Stimulated activated CD4-positive, alpha-beta T cell treated with anti-CD3 and anti-CD28 coated beads, Interleukin-1b, Interleukin-23, amount 100 ng/mL, for 24 hours (primary cell): ENCODE measurements at regions not wholly inside any gene's neighbourhood (a gene's known extent, or its start where the extent isn't known, plus 50 kb on each side); places are given as distances from the start of the nearest gene placed in this dataset.

Source experiments
- DNase-seq, 4 experiments: peaks; one replicate each; pipeline ENCODE4 v3.0.0-alpha.2; 2020; ENCODE audit warnings: low read depth in 4 of 4, low spot score in 1 of 4

GRCh38 chr5:6806668-6807067, 93.4 kb downstream of the TENT4A start:
- DNase-seq: no peak

DNA sequence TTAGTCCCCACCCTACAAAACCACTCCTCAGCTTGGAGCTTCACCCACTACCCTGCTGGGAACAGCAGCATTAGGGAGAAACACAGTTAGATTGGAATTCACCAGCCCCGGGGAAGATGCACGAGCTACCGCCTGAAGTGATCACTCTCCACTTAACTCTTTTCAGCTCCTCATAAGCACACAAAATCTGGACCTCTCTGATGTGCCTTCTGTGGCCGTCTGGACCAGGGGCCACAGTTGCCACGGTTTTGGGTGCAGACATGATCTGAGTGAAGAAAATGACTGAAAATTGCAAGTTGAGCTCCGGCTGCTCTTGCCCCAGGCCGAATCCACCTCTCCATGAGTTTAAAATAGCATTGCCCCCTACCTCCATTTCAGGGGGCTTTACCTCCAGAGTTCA, 95.2 kb downstream of the TENT4A start:
- DNase-seq: no peak

DNA sequence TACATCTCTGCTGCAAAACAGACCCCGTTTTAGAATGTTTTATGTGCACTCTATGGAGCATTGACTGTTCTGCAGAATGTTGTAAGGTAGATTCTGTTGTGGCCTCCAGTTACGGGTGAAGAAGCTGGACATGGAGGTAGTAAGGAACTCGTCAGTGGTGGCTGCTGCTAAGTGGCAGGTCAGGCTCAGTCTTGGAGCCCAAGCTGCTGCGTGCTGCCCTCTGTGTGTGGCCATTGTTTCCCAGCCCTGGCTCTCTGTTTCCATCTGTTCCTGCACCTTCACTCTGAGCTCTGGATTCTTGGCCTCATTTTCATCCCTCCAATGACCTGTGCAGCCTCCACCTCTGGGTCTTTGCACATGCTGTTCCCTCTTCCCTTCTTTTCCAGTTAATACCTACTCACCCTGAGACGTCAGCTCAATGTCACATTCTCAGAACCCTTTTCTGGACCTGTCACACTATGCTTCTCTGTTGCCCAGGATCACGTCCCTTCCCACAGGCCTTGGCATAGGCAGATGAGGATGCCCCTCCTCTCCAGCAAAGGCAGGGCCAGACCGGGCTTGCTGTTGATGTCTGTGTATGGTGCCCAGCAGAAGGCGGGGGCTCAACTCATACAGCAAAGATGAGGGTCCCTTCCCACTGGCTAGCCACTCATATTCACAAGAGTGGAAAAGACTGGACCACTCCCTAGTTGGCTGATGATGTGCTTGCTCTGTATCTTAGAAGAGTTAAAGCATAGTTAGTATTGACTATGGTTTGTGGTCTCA, 97.6 kb downstream of the TENT4A start:
- no peak for DNase-seq

GRCh38 chr5:6812091-6812490, 98.9 kb downstream of the TENT4A start:
- DNase-seq: no peak

GRCh38 chr5:6812800-6813731, 99.8 kb downstream of the TENT4A start:
- DNase-seq: no peak

DNA sequence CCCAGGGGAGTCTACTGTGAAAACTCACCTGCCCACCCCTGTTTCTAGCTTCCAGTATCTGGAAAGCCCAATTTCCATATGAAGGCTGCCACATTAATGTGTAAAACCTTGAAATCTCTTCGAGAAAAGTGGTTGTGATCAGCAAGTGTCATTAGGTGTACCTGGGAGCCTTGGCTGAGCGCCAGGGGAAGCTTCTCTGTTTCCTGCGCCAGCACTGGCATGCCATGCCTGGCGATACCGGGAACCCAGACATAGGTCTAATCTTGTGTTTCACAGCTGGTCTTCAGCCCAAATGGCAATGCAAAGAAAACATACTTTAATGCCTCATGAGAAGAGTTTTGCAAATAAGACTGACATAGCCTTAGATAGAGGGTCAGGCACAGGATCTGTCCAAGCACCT, 101.6 kb downstream of the TENT4A start:
- DNase-seq: no peak

DNA sequence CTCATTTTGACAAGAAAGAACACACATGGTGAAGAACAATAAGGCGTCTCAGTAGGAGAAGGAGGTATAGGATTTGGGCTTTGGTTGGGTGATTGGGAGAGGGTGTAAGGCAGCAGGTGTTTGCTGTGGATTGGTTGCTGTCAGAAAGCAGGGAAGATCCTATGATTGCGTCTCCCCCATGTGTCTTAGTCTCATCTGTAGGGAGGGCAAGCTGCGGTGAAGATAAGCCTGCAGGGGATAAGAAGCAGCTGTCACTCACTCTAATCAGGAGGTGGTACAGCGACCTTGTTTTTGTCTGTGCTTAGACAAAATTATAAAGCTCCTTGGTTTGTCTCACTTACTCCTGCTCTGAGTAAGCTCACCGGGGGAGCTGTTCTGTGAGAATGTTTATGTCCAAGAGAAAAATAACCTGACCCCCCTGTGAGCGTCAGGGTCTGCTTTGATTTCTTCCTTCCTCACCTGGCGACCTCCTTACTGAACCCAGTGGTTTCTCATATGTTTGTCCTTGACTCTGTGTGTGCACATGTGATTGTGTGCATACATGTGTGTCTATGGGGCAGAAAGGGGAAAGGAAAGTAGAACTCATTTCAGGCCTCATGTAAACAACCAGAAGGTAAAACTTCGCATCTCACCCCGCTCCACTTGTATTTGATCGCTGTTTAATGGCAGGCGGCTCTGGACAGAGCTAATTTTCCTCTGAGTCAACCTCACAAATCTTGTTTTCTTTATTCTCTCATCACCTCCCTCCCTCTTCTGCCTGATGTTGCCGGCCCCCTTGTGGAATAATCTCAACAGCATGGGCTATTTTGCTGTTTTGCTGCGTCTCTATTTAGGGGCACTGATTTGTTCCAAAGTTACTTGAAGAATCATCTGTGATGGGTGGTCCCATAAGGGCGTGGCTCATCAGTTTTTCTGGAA, 105.6 kb downstream of the TENT4A start:
- DNase-seq: no peak

- DNase-seq: no peak
These were observed 106.3 kb downstream of the TENT4A start for GRCh38 chr5:6819521-6819920.

GRCh38 chr5:6820851-6821479, 107.7 kb downstream of the TENT4A start:
- DNase-seq: peak in 3 of 4 experiments; percentile 25 to 33 (median 29)

DNA sequence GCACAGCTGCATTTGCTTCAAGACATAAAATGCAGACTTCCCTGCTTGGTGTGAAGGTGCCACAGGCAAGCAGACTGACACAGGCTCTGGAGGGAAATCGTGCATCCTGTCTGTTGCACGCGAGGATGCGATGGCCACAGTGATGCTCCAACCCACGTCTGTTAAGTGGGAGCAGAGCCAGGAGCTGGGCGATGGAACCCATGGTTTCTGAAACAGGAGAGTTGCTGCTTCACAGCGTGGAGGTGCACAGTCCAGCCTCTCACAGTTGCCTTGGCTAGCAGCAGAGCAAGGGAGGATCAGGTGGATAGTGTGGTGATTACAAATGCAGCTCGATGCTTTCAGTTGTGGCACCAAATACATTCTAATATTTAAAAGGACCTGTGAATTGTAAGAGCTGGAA, 108.8 kb downstream of the TENT4A start:
- DNase-seq: no peak

DNA sequence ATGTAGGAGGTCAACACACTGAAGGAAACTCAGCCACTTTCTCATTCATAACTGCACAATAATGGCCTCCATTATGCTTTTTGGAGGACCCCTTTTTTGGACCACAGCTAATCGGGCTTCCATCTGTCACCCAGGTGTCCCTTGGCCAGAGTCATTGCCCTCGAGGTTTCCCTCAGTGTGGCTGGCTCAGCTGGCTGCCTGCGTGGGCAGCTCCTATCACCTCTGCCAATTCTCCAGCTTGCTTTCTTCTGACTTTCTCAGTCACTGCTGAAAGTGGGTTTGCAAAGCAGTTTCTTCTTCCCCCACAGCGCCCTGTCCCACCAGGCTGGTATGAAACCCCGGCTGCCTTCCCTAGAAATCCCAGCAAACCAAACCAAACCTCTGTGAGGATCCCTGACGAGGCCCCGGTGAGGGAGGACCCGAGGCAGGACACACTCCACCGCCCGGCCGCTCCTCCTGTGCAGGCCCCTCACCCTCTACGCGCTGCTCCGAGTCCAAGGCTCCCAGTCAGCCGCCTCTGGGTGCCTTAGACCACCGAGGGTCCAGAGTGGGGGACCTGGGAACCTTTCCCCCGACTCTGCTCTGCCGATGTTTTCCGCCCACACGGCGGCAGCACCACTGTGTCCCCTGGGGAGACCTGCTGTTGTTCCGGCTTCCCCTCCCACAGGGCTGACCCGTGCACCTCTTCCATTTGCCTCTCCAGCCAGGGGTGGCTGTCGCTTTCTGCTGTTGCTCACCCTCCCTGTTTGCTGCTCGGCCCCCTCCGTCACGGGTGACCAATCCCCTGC, 109.5 kb downstream of the TENT4A start:
- no peak for DNase-seq

DNA sequence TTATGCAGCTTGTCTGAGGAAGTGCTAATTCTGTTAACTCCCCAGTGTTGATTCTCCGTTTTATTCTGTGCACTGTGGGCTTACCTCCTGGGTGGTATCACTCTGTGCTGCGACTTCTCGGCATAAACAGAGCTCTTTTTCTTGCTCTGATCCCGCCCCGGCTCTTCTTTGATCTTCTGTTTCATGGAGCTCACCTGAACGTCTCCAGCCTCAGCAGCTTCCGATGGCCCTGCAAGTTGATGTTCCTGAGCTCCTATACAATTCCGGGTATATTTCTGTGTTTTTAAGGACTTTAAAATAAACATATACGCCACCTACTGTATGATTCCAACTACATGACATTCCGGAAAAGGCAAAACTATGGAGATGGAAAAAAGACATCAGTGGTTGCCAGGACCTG, 110.8 kb downstream of the TENT4A start:
- no peak for DNase-seq

GRCh38 chr5:6825678-6826244, 112.5 kb downstream of the TENT4A start:
- DNase-seq: no peak

DNA sequence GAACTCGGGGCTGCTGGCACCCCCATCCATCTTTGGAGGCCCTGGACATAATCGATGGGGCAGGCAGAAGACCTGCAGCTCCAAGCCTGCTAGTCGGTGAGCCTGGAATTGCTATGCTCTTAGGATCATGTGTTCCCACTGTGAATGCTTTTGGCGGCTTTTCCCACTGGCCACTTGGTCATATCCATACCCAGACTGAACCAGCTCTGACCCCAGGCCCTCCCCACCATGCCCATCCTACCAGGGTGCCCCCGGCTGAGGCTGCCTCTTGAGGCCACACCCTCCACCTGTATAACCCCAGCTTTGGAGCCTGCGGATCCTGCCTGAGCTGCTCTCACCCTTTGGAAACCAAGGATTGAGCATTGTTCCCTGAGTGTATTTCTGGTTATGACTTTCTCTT, 113.5 kb downstream of the TENT4A start:
- DNase-seq: no peak

GRCh38 chr5:6827526-6828219, 114.4 kb downstream of the TENT4A start:
- DNase-seq: peak in 1 of 4 experiments; percentile 23

- peak in 1 of 4 experiments; percentile 35 for DNase-seq
These were observed 116.0 kb downstream of the TENT4A start for GRCh38 chr5:6829150-6829784.

GRCh38 chr5:6830643-6831239, 117.5 kb downstream of the TENT4A start:
- no peak for DNase-seq
